GM19395 (cell line): ENCODE measurements at regions not wholly inside any gene's neighbourhood (a gene's known extent, or its start where the extent isn't known, plus 50 kb on each side); places are given as distances from the start of the nearest gene placed in this dataset.
A peak's percentile ranks its signal among the peaks of the same experiment; 100 is the strongest.

Source experiments
- ATAC-seq: cut with Tn5 transposase; IDR thresholded peaks from one replicate; pipeline ENCODE4 v1.9.1; 2021; ENCODE audit warnings: mild to moderate bottlenecking, moderate library complexity; ENCODE audit not compliant: unreplicated experiment

DNA sequence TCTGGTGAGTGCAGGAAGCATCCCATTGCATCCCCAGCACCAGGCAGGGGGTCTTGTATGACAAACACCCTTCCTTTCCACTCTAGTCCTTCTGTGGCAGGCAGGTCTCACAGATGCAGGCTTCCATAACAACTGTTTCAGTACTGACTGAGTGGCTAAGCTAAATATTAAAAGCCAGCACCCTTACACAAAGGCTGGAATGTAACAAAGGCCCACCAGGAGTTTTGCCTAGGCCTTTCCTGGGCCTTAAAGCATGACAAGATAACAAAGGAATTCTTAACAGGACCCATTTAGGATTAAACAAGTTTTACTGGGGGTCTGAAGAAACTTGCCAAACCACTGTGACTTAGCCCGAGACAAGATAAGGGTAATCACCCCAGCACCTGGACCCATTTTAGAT, 228.9 kb upstream of the RPL38 start:
- ATAC-seq, result no peak

DNA sequence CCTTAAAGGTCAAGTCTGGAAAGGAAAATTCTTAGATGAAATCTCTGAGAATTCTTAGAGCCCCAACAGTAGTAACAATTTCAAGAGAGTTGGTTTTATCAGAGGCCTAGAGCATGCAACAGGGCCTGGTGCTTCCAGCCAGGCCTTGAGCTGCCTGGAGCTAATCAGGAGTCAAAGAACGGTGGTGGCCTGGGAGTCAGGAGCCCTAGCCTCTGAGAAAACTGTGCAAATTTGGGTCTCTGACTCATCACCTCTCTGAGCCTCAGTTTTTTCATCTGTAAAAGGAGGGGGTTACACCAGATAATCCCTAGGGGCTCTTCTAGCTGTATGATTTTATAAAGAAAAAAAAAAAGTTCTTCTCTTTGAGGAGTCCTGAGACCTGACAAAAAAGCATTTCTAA, 227.3 kb upstream of the RPL38 start:
- ATAC-seq, result no peak

DNA sequence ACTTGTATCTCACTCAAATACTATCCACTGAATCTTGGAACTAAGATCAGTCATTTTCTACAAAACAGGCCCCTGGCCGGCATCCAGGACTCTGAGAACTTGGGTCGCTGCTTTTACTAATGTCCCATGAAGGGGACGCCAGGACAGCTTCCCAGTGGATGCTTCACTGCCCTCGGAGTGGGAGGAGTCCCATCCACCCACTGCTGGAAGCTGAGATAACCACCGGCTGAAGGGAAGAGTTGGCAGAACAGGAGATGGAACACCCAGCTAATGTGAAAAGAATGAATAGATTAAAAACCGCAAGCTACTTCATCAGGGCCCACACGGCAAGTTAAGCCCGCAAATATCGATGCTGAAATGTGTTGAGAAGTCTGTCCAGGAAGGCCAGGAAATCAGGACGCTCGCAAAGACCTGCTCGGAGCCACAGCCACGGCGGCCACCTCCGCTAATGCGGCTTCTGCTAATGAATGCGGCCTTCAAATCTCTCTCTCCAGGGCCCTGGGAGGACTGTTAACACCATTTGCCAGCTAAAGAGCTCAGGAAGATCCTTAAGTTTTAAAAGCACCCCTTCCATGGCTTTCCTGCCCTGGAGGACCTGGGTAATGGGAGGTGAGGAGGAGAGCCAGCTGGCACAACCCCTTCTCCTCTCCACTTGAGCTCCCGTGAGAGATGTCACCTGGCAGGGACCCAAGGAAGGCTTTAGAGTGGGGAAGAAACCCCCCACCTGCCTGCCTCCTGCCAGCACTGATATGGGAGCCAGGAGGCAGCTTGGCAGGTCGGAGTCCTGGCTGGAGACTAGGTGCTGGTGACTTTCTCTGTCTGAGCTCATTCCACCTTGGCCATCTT, 226.6 kb upstream of the RPL38 start:
- no peak for ATAC-seq

DNA sequence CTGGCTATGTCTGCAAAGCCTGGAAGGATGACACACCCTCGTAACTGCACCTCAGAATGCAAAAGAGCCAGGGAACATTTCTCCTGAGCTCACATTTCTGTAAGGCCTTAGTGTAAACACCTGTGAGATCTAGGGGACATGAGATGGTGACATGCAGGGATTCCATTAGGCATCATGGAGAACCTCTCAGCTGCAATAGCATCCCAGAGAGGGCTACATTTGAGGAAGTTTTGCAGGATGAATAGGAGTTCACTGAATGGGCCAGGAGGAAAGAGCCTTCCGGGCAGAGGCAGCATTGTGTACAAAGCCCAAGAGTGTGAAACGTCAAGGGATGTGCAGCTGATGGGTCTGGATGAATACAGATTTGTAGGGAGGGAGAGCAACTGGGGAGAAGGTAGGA, 223.0 kb upstream of the RPL38 start:
- no peak for ATAC-seq

DNA sequence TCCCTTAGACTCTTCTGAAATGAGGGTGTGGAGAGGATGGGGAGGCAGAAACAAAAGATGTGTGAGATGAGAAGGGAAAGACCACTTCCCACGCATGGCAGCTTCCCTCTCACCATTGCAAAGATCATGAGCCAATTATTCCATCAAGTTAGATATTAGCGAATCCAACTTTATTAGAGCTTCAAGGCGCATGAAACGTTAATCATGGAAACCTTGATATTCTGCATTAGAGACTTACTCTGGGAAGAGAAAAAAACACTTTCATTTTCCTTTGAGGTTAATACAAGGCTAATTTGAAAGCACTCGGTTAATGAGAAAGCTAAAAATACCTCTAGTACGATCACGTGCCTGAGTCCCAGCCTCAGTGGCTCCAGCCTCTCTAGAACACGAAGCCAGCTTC, 220.6 kb upstream of the RPL38 start:
- no peak for ATAC-seq

DNA sequence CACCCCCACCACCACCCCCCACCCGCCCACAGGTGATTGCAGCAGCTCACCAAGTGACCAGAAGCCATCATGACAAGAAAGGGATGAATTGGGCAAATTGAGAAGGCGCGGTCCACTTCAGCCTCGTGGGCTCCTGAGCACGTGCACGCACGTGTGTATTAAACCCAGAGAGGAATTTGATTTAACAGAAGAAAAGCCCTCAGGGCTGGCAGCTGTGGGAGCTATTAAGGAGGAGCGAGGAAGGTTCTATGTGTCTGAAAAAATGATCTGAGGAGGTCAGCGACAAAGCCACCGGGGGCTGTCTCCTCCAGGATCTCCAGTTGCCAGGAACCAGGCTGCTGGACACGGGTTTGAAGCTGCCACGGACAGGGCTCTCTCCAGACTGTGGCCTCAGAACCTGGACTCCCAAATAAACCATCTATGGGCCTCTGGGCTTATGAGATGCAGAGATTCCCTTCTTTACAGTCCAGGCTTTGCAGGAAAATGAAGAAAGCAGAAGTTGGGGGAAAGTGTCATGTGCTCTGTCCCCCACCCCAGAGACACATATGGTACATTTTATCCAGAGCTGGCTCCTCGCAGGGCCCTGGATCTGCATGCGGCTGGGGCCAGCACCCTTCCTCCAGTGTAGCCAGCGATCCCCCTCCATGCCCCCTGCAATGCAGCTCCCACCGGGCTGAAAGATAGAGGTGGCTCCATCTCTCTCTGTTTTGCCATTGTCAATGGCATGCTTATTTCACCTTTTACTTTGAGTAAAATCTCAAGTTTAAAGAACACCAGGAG, 219.7 kb upstream of the RPL38 start:
- ATAC-seq, result no peak

DNA sequence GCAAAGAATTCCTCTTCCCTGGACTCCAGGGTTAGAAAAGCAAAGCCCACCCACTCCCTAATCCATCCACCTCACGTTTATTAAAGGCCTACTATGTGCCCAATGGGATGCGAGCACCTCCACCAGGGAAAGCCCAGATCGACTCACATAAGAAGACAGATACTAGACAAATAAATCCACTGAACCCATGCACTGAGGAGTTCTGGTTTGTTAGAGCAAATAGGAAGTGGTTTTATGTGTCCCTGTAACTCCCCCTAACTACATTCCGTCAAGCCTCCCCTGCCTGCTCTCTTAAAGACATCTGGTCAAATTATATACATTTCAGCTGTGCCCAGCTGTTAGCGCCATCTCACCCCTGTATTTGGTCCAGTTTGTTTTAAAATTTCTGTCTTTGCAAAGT, 218.5 kb upstream of the RPL38 start:
- no peak for ATAC-seq

DNA sequence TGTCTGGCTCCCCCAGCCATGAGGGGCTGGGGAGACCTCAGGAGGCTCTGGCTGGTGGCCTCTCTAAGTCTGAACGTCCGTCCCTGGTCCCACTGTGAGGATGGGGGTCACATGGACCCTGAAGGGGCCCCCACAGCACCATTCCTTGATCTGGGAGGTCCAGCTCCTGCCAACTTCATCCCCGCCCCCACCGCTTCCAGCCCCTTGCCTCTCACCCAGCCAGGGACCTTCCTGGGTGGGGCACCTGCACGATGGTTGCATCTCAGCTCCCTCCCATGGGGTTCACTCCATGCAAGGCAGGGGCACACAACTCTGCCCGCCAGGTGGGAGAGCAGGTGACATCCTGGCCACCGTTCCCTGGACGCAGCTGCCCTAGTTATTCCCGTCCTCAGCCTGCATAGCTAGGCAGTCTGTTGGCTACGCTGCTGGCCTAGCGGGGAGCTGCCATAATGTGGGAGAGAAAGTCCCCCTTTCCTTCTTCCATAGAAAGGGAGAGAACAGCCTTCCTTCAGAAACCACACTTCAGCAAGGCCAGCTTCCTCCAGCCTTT, 217.9 kb upstream of the RPL38 start:
- no peak for ATAC-seq

DNA sequence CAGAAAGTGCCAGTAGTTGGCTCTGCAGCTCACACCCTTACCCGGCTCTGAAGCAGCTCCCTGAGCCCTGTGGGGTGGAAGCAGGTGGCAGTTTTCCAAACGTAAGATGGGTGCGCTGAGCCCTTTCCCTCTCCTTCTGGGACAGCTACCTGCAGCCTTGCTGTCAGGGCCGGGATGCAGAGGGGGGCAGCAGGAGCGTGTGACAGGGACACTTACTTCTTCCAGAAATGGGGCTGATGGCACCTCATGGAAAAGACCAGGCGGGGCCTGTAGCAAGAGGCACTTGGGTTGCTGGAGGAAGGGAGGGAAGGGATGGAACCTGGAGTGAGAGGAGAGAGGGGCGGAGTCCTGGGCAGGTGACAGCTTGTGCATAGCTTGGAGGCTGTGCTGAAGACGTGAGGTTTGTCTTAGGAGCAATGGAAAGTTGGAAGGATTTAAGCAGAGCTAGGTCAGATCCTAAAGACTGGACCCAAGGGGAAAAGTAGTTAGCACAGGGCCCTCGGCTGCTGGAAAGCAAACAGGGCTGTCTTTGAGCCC, 216.8 kb upstream of the RPL38 start:
- no peak for ATAC-seq

DNA sequence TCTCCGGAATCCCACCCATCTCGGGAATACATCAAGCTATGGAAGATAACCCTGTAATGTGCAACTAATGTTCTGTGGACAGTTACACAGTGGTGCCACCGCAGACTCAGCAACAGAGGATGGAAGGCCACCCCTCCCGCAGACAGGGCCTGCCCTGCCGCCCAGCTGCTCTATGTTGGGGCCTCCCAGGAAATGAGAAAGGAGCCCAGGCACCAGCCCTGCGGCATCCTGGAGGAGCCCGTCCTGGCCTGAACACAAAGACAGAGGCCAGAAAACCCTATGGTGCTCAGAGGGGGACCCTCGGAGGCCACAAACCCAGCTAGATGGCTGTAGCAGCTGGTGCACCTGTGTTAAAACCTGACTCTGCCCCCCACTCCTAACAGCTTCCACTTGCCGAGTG, 216.1 kb upstream of the RPL38 start:
- no peak for ATAC-seq

DNA sequence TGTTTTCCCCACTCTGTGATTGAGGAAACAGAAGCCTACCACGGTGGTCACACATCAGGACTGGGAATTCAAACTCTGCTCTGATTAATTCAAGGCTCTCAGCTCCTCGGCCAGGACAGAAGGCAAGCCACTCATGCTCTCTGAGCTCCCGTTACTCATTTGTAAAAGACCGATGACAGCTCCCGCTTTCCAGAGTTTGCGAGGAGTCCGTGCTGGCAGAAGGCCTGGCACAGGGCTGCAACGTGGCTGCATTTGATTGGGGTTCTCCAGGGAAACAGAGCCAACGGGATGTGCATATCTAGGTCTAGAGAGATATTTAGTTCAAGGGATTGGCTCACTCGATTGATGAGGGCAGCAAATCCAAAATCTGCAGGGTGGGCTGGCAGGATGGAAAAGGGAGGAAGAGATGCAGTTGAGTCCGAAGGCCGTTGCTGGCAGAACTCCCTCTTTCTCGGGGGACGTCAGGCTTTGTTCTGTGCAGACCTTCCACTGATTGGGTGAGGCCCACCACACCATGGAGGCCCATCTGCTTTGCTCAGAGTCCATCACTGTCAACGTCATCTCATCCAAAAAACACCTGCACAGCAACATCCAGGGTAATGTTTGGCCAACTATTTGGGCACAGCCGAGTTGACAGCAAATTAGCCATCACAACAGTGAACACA, 215.5 kb upstream of the RPL38 start:
- no peak for ATAC-seq

DNA sequence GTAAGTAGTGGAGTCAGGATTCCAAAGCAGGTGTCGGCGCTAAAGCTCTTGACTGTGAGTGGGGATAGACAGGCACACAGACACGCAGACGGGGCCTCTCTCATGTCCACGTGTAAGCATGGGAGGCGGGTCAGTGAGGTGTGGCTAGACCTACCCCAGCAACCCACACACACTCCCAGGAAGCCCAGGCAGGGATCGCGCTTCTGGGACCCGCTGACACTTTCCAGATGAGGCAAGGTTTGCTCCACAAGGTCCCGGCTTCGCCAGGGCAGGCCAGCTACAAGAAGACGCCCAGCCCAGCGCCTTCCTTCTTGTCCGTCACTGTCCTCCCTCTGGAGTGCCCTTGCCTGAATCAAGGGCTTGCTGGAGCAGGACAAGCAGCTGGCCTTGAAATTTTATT, 213.8 kb upstream of the RPL38 start:
- ATAC-seq, result no peak

DNA sequence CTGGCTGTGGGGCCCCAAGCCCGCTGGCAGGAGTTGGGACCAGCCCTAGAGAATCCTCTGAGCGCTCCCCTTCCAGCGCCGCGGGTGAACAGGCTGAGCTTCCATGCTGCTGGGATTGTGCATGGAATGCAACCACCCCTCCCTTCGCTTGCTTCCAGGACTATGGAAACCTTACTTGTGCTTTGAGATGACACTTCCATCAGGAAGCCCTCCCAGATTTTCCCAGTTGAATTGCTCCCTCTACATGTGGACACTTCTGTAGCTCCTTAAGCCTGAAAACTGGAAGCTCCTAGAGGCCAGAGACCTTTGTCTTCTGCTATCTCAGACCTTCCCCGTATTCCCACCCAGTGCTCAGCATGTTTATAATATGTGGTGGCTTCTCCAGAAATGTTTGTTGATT, 213.2 kb upstream of the RPL38 start:
- no peak for ATAC-seq

DNA sequence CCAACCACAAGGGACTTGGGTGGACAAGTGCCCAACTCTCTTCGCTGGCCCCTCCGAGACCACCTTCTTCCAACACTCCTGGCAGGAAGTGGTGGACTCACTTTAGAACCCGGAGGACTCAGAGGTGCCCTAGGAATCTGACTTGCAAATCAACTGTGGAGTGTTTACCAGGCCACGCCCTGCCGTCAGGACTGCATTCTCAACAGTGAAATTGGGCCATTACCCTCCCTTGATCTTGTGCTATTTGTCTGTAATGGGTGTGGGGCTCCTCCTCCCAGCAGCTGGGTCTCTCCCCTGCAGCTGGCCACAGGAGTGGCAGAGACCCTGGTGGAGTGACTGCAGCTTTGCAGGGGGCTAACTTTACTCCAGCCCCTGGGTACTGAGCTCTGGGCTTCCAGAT, 212.2 kb upstream of the RPL38 start:
- ATAC-seq, result no peak

DNA sequence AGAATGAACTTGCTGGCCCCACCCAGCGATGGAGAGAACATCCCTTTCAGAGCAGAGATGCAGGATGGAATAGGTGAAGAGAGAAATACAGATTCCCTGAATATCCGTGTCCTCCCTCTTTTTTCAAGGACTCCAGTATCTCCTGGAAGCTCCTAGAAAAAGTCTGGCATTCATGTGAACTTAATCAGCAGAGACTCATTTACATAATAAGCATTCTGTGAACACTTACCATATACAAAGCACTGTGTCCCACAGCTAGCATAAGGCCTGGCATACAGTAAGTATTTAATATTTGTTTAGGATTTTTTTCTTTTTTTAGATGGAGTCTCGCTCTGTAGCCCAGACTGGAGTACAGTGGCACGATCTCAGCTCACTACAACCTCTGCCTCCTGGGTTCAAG, 208.5 kb upstream of the RPL38 start:
- ATAC-seq, result no peak

DNA sequence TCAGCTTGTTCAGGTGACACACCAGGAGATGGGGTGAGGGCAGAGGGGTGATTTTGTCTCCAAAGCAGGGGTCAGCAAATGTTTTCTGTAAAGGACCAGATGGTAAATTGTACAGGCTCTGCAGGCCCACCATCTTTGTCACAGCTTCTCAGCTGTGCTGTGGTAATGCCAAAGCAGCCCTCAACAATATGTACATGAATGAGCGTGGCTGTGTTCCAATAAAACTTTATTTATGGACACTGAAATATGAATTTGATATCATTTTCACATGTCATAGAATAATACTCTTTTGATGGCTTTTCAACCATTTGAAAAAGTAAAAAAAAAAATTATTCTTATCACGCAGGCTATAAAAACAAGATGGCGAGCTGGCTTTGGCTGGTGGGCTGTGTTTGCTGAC, 206.4 kb upstream of the RPL38 start:
- no peak for ATAC-seq

DNA sequence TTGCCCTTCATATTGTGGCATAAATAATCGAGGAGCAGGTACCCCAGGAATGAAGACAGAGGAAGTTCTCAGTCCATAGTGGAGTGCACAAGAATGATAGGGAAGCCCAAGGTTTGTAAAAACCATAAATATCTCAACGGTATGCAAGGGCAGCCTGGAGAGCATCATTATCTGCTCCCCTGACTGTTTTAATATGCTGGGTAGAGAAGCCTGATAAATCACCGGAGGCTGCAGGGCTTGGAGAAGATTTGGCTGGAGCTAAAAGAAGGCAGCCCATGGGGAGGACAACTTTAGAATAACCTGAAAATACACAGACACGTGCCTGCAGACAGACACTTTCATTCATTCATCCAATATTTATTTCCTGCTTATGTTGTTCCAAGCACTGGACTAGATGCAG, 205.2 kb upstream of the RPL38 start:
- ATAC-seq, result no peak

DNA sequence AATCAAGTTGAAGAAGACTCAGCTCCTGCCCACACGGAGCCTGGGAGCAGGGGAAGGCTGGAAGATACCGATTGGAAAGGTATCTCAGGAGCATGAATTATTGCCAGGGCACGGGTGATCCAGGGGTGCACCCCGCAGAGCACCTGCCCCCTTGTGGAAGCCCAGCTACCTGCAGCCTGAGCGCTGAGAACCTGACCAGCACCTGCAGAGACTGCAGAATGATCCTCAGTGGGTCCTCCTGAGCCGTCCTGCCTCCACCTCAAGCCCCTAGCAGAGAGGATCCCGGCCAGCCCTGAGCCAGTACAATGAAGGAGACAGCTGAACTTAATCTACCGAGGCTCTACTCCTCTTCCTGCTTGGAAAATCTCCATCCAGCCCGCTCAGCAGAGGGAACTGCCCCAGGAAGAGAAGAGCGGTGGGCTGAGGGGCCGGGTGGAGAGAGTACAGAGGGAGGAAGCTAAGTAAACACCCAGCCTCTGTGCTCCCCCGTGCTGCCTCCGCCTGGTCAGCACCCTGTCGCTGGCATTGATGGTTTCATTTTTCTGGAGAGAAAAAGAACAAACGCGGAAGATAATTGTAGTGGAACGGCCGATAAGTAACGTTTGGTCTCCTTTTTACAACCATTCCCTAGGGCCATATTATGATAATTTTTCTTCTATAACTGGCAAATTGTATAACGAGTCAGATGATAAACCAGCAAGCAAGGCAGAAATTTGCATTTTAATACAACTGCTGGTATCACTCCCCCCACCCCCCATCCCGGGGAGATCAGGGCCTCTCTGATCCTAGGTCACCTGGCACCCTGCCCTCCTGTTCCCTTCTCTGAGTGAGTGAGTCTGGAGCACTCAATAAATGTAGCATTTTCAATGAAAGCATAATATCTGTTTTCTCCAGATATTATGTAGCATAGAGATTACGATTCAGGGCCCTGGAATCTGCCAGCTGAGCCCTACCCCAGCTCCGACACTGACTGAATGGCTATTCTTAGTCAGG, 204.5 kb upstream of the RPL38 start:
- ATAC-seq, result peak; percentile 66

DNA sequence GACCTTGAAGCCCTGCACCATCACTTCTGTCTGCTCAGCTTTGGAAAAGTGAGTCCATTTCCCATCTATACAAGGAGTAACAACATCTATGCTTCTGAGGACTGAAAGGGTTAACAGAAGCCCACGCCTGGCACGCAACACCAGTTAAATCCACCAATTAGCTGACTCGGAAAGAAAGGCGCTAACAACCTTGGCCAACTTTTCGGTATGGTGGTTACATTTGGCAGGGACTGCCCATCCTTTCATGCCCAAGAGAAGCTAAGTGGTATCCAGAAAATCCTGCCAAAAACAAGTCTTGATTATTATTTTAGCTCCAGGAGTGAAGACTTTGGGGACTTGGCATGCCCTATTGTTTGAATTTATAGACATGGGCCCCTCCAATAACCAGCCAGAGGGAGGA, 202.3 kb upstream of the RPL38 start:
- ATAC-seq, result no peak

DNA sequence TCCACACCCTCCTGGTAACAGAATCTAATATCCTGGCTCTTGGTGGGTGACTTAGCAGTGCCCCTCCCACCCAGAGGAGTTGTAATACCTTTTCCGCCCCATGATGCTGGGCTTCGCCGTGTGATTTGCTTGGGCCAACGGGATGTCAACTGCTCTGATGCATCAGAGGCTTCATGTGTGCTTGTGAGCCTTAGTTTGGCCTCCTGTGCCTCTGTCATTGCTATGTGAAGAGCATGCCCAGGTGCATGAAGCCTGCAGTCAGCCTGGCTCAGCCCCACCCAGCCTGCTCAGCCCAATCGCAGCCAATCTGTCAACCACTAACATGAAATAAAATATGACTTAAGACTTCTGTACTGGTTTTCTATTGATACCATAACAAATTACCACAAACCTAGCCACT, 201.2 kb upstream of the RPL38 start:
- ATAC-seq, result no peak
